GM19324 (cell line): ENCODE measurements at regions not wholly inside any gene's neighbourhood (a gene's known extent, or its start where the extent isn't known, plus 50 kb on each side); places are given as distances from the start of the nearest gene placed in this dataset.

Source experiments
- ATAC-seq: cut with Tn5 transposase; IDR thresholded peaks from one replicate; pipeline ENCODE4 v1.9.1; 2021; ENCODE audit warnings: mild to moderate bottlenecking, moderate library complexity; ENCODE audit not compliant: unreplicated experiment, low FRiP score

DNA sequence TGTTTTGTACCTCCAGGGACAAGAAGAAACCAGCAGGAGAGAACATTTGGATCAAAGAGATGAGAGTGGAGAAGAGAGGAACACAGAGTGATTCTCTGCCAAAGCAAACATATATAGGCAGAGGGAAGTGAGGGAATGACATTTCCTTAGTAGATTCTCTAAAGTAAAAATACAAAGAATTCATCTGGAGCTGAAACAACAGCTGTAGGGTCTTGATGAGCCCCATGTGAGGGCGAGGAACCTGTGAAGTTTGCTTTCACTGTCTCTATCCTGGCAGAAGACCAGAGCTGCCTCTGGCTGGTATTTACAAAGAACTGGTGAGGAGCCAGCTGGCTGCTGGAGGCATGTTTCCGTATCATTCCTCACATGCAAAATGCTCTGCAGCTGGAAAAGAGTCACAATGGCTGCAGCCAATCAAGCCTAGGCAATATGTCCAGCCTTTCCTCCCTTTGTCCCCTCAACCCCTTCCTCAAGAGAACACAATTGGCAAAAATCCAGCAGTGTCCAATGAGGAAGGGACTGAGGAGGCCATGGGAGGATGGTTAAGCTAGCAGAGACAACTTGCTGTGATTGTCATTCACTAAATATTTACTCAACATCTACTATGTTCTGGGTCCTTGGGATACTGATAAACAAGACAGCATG is 122.5 kb downstream of the PHLDA1 start:
- ATAC-seq, result no peak

DNA sequence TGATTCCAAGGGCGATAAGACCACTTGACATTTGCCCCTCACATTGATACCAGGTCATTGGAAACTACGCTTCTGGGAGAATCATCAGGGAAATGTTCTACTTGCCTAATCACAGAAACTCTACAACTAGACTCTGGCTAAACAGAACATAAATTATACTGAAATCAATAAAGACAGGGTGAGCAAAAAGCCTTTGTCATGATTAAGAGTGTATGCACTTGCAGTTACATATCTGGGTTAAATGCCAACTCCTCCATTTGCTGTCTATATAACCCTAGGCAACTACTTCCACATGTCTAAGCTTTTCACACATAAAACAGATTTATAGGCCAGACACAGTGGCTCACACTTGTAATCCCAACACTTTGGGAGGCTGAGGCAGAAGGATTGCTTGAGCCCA is 125.7 kb downstream of the PHLDA1 start:
- ATAC-seq, result no peak

DNA sequence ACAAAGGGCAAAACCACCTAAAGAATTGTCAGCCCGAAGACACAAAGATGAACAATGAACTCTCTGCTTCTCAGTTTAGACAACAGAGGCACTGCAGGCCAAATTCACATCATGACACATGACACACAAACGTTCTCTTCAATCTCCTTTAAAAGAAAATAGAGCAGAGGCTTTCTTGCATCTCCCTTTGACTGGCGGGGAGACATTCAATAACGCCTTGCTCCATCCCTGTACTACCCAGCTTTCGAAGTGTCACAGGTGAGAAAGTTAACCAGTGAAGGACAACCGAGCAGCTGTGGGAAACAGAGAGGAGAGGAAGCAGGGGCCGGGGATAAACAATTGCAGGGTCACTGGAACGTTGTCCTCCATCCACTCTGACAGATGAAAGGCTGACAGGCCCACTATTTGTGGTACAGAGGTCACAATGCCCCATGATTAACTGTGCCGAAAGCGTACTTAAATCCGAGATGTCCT is 130.8 kb downstream of the PHLDA1 start:
- no peak for ATAC-seq

DNA sequence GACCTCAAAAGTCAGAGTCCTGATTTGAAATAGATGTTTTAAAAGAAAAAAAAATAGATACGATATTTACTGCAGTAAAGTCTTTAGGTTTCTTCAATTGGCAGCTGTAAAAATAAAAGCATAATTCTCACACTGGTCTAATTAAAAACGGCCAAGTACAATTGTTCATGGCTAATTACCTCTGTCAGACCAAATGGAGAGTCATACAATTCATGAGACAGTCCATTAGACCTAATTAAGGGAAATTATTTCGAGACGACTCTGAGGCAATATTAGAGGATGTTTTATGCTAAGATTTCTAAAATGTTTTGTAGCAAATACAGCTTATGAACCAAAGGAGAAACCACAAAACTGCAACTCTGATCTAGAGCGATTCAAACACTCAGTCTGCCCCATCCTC is 131.3 kb downstream of the PHLDA1 start:
- ATAC-seq, result no peak

DNA sequence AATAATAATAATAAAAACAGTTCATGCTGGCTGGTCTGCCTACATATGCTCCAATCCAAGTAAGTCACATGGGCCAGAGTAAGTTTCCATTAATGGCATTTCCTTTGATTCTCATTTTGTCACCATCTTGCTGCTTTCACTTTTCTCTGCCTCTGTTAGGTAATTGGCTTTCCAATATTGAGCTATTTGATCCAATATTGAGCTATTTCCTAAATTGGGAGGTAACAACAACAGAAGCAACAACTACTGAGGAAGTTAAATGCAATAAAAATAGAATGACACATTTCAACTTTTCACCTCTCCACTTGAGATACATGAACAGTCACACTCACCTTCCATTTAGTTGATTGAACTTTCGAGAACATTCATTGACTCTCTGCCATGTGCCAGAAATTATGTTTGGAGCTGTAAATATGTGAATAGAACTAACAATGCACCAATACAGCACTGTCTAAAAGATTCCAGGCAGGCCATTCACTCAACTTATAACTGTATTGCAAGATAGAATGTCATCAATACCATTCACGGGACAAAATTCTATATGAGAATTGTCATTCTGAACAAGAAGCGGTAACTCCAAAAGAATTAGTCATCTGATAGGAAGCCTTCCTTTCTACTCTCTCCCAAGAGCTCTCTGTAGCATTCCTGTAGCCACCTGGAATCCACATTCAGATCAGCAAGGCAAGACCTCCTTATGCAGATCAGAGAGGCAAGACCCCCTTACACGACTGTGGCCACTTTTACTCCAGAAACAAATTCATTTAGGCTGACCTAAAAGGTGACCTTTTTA is 136.4 kb downstream of the PHLDA1 start:
- ATAC-seq, result no peak

DNA sequence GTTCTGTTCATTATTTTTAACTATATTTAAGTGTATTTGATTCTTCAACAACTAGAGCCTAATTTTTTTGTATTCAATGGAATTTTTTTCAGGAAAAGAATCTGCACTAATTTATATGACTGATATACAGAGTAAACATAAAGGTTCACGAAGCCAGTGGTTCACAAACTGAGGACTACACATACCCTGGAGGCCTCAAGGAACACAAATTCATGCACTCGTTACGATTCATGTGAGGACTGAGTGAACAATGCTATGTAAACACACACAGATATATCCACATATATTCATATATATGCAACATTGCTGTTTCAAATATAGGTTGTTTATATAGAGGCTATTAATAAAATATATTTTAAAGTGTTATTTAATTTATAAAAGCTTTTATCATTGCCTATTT is 137.8 kb downstream of the PHLDA1 start:
- no peak for ATAC-seq

DNA sequence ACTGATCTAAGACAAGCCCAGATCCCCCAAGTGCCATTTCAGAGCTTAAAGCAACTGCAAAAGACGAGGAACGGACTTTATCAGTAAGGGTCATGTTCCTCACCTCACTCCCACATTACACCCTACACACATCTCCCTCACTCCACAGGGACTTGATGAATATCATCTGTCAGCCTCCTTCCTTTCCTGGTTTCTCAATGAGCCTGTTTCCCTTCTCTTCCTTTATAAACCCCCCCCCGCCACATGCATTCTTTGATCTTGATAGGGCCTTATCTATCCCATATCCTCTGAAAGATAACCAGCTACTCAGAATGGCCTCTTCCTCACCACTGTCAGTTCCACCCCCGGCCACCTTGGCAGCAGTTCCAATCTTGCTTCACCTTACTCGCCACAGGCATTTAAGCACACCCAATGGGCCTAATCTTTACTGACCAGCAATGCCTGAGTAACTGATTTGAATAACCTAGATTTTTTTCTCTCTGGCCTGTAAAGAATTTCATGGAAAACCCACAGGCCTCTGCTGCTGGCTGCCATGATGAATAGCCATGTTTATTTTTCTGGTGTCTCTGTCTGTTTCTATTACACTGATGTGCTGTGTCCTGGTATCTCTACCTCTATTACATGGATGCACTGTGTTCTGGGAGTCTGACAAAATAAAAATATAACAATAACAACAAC is 138.7 kb downstream of the PHLDA1 start:
- no peak for ATAC-seq

DNA sequence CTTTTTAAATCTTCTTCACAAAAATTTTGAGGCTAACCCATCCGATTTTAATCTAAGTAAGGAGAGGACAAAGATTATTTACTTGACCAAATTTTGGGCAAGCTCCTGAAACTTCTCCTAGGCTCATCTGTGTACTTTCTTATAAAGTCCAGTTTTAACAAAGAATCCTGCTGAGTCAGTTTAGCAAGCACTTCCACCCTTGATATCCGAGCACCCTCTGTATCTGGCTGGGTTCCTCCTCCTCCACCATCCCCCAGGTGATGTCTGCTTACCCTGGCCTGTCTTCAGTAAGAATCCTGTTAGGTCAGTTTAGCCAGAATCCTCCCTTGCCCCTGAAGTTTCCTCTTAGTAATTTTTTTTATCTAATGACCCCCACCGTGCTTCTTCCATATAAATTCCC is 140.5 kb downstream of the PHLDA1 start:
- ATAC-seq, result no peak

DNA sequence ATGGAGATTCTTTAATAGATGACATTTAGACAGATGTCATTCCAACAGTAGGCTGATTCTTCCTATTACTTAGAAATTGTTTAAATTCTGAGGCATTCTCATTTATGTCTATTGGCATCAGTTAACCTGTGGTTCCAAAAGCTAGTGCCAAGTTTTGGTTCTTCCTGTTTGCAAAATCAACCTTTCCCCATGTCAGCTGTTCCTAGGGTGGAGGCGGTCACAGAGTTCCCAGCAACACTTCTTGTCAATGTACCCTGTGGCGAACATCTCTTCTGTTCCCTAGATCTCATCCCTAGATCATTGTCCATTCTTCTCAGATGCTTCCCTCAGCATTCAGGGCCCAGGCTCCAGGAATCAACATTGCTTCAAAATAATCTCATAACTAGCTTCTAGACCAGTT is 140.9 kb downstream of the PHLDA1 start:
- ATAC-seq, result no peak

DNA sequence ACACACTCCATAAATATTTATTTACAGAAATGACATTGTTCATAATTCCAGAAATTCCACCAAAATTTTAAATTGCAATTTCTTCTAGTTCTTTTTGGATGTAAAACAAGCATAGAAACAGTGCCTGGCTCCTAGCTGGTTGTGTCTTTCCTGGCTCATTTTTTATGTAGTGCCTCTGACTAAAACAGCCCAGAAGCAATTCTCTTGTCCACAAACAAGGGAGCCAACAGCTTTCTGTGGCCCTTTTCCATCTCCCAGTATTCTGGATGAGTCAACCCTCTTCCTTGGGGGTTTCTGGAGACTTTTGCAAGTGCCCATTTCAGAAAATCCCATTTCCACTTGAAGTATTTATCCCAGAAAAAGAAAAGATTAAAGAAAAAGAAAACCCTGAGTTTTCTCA is 141.4 kb downstream of the PHLDA1 start:
- ATAC-seq, result no peak

DNA sequence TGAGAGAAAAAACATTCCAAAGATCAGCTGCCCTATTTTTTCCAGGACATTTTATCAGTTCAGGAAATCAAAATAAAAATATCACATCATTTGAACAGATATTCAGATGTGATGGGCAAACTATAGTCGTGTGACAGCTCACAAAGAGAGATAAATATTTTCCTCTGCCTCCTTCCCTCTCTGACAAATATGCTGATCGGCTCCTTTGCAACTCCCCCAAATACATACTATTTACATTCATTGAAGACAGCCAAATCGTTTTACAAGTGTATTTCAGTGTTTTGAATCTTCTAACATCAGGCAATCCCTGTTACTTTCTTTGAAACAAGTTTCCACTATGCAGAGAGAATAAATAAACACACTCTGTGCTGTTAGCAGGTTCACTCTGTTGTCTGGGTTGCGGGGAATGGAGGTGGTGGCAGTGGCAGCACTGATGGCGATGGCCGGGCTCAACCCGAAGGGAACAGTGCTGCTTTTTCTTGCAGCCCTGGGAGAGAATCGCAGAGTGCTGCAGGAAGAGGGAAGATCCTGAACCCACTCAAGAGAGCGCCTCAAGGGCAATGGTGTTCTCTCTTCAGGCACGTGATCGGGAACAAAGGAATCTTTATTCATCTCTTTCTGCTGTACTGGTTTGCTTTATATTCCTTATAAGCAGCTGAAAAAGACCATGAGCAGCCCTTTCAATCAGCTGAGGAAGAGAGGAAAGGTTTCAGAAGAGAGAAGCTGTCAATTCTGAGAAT is 142.5 kb downstream of the PHLDA1 start:
- no peak for ATAC-seq

DNA sequence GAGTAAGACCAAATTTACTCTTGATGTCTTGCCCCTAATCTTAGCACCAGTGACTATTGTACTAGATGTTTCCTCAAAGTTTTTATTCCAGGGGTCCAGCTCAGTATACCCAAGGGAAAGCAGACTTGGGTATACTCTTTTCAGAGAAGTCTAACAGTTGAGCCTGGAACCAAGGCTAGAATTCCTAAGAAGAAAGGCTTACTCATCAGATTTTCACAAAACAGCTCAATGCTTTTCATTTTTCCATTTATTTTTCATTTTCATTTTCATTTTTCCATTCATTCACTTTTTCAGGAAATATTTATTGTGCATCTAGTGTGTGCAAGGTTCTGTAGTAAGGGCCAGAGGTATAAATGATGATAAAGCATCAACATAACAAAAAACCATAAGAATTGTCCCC is 143.2 kb downstream of the PHLDA1 start:
- no peak for ATAC-seq

DNA sequence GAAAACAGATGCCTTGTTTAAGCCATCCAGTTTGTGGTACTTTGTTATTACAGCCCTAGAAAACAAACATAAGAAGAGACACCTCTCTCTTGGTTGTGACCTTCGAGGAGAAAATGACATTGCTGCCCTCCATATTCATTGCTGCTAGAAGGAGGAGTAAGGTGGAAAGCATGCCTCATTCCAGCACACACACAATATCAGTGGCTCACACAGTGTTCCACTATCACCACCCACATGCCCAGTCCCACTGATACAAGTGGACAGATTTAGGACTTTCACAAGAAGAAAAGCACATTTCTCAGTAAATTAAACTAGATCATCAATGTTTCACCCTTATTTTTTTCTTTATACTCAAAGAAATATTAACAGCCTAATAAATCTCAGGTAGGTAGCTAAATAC is 143.6 kb downstream of the PHLDA1 start:
- ATAC-seq, result no peak

DNA sequence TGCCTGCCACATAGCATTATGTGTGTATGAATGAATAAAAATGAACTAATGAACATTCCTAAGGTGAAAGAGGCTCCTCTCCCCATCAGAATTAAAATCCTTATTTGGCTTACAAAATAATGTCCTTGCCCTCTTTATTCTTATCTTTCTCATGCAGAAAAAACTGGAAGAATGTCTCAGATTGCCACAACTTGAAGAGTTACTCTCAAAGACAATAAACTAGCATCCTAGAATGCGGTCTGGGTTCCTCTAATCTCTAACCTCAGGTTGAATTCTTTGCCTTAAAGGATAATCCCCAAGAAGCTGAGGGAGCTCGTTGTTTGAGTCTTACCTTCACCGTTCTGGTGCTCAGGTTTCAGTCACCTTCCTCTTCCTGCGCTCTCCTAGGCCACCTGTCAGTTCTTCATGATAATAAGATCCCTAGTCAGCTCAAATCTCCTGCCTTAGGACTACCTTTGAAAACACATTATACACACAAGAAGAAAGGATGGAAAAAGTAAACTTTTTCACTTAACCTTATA is 147.1 kb downstream of the PHLDA1 start:
- no peak for ATAC-seq

DNA sequence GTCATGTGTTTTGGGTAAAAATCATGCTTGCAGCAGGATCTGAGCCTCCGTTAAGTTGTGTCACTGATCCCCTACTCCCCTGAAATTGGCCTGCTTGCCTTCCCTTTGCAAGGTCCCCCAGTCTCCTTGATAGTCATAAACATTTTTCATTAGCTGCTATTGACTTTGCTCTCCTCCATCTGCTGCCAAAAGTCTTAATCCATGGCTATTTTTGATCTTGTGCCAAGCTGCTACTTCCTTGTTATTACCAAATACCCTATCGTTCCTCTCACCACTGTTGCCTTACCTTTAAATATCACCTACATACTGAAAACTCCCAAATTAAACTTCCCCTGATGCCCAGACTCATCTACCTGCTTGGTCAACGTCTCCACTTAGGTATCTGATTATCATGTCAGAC is 148.3 kb downstream of the PHLDA1 start:
- no peak for ATAC-seq

DNA sequence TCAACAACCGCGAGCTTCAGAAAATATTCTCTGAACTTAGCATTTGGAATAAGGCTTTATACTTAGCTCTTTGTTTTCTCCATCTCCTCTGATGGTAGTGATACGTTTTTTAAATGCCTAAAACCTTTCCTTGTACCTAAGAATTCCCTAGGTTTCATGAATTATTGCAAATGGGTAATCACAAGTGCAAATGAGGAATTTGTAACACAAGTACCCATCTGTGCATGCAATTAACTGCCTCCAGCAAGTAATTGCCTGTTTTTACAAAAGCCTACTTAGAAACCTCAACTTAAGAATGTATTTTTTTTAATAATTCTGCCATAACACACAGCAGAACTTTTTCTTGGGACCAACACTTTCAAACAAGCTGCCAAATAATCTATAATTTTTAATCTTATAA is 149.2 kb downstream of the PHLDA1 start:
- ATAC-seq, result no peak

DNA sequence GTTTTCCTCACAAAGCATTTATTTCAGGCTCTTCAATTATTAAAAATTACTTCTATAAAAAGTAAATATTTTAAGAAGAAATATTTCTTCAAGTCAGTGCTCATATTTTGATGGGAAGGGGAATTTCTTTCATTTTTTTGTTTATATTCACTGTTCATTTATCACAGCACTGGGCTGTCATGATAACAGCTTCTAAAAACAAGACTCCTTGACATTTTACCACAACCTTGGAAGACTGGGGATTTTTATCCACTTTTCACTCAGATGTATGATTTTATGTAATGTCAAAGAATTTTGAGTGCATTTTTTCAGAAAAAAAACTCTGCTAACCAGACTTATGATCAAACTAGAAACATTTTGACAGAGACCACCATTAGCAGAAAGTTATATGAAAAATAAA is 149.7 kb downstream of the PHLDA1 start:
- no peak for ATAC-seq

DNA sequence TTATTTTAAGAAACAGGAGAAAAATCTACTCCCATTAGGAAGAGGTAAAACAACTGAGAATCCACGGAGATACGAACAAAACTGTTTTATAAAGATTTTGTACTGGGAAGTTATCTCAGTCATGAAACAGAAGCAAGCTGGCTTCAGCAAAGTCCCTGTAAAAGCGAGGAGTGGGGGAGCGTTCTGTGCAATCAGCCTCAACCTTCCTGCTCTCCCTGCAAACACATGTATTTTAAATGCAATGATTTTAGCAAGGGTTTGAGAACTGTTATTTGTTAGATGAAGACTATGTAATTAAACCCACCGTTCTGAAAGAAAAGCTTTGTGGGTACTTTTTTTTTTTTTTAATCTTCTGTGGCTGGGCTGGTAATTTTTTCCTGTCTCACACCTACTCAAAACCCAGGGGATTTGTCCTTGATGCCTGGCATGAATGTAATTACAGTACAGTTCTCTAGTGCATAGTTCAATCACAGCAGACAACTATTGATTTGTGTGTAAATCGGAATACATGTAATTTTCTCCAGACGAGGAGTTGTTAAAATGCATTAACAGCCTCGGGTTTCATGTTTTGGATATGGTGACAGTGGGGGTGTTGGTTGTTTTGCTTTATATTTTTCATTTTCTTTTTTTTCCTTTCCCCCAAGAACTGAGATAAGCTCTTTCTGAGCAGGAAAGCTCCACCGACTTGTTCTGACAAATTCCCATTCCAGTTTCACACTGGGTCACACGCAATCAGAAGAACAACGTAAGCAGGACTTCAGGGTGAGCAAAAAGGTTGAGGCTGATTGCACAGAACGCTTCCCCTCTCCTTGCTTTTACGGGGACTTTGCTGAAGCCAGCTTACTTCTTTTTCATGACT is 153.6 kb downstream of the PHLDA1 start:
- no peak for ATAC-seq

DNA sequence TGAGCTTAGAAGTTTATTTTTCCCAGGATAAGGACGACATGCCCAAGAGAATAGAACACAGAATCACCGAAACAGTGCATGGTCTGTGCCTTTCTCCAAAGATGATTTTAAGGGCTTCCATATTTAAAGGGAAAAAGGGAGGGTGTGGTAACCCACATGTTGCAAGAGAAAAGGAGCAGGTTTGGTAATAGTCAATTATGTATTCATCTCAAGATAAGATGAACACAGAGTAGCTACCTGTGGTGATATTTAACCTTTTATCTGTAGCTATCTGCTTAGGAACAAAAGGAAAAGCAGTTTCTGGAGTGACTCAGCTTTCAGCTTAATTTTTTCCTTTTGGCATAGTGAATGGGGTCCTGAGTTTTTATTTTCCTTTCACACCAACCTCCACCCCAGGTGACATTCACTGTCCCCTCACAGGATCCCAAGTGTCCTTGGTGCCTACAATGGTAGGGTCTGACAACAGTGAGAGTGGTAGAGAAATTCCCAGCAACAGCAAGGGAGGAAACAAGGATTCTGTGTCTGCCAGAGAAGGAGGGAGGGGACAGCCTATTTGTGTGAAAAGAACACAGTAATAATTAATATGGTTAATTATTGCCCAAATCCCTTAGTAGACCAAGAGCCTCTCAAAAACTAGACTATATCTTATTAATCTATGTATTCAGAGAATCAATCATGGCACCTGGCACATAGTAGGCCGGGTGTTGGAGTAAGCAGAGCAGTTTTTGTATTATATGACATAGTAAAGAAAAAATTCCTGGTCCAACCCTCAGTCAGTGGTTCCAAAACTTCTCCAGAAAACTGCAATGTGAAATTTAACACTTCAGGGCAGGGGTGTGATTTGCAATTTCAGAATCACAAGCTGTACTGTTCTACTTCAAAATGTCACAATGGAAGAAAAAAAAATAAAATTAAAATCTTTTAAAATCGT is 154.5 kb downstream of the PHLDA1 start:
- no peak for ATAC-seq
